Omental fat pad (tissue), 3 donors: ENCODE measurements at regions not wholly inside any gene's neighbourhood (a gene's known extent, or its start where the extent isn't known, plus 50 kb on each side); places are given as distances from the start of the nearest gene placed in this dataset.

Experiments used
- ATAC-seq: fragments of 150-250 bp; one replicate; pipeline ENCODE4 v1.9.1; 2016; ENCODE audit warnings: mild to moderate bottlenecking, moderate library complexity; ENCODE audit not compliant: low FRiP score
- DNase-seq: peaks from one replicate; pipeline ENCODE4 v3.0.0-alpha.2; 2019; ENCODE audit warnings: low spot score
- CTCF ChIP-seq, 3 donors: fragments of 450-650 bp; IDR thresholded peaks; one replicate each; pipeline ENCODE4 v1.5.1; 2016 to 2017; ENCODE audit warnings: antibody characterized with exemption in 3 of 3, mild to moderate bottlenecking in 3 of 3, moderate library complexity in 2 of 3

GRCh38 chr7:35556515-35557471 is 138.1 kb downstream of the HERPUD2 start:
- no peak for ATAC-seq
- DNase-seq = no peak
- no peak for TF ChIP-seq CTCF (IDR thresholded peaks at IDR 0.05)

- ATAC-seq (no peak), DNase-seq (no peak)
- TF ChIP-seq CTCF (IDR thresholded peaks at IDR 0.05) = no peak
Observed at GRCh38 chr7:35555934-35556333, 139.0 kb downstream of the HERPUD2 start.

- no peak for TF ChIP-seq CTCF (IDR thresholded peaks at IDR 0.05)
Observed at GRCh38 chr7:35555386-35555785, 139.5 kb downstream of the HERPUD2 start.

GRCh38 chr7:35553519-35553918 is 141.4 kb downstream of the HERPUD2 start:
- DNase-seq = no peak
- no peak for TF ChIP-seq CTCF (IDR thresholded peaks at IDR 0.05)
- peak; percentile 56 for ATAC-seq

More at GRCh38 chr7:35555386-35555785, 139.5 kb downstream of the HERPUD2 start:
- ATAC-seq (no peak), DNase-seq (no peak)

GRCh38 chr7:35552691-35553090 is 142.2 kb downstream of the HERPUD2 start:
- DNase-seq (no peak), ATAC-seq (no peak)
- TF ChIP-seq CTCF (IDR thresholded peaks at IDR 0.05) = no peak

- no peak for DNase-seq
- no peak for ATAC-seq
- no peak for TF ChIP-seq CTCF (IDR thresholded peaks at IDR 0.05)
Observed at GRCh38 chr7:35551321-35552081, 143.4 kb downstream of the HERPUD2 start.
